IMR-90 (cell line): ENCODE measurements at regions not wholly inside any gene's neighbourhood (a gene's known extent, or its start where the extent isn't known, plus 50 kb on each side); places are given as distances from the start of the nearest gene placed in this dataset.

Source experiments
- ATAC-seq: fragments of 200-7000 bp; cut with Tn5 transposase; 2 replicates; pipeline ENCODE4 v1.9.1; 2020; ENCODE audit warnings: low read depth, mild to moderate bottlenecking, moderate library complexity
- BruUV-seq: library from RNA; stranded (reverse); fragments of 400-500 nt; replicated peaks from 2 replicates; lab custom pipeline; 2021; lab: Mats Ljungman, UMichigan
- CTCF ChIA-PET: fragments of 300-600 bp; formaldehyde crosslinking; extraction: SDS; loops from one replicate; lab custom pipeline; 2021; ENCODE audit warnings: antibody characterized with exemption; lab: Yijun Ruan, JAX
- POLR2A ChIA-PET: fragments of 300-600 bp; sonication (Branson Sonifier 250); formaldehyde crosslinking; loops from one replicate; lab custom pipeline; 2022; ENCODE audit warnings: antibody characterized with exemption; ENCODE audit not compliant: unreplicated experiment; lab: Charles Lee
- DNase-seq: peaks from one replicate; pipeline ENCODE4 v3.0.0; 2013
- H2AFZ ChIP-seq: replicated peaks from 2 replicates; pipeline ENCODE3; 2013; ENCODE audit warnings: low read length, mild to moderate bottlenecking; ENCODE audit not compliant: poor library complexity
- H2AK5ac ChIP-seq: 2 replicates; pipeline ENCODE4 v1.6.1; 2013; ENCODE audit warnings: low read depth, low read length, inconsistent platforms
- H2AK9ac ChIP-seq: replicated peaks from 2 replicates; pipeline ENCODE3; 2013; ENCODE audit warnings: mild to moderate bottlenecking, low read depth, low read length, moderate library complexity; ENCODE audit not compliant: poor library complexity
- H2BK120ac ChIP-seq: 2 replicates; pipeline ENCODE4 v1.6.1; 2013; ENCODE audit warnings: low read depth, low read length, inconsistent platforms
- H2BK15ac ChIP-seq: 3 replicates; pipeline ENCODE4 v1.6.1; 2013; ENCODE audit warnings: low read depth, low read length, inconsistent platforms
- H2BK20ac ChIP-seq: 2 replicates; pipeline ENCODE4 v1.6.1; 2013; ENCODE audit warnings: low read depth, mild to moderate bottlenecking, inconsistent platforms, low read length, moderate library complexity
- H2BK5ac ChIP-seq: 2 replicates; pipeline ENCODE4 v1.6.1; 2013; ENCODE audit warnings: mild to moderate bottlenecking, low read depth, low read length, inconsistent platforms; ENCODE audit not compliant: poor library complexity, severe bottlenecking
- H3K14ac ChIP-seq: replicated peaks from 2 replicates; pipeline ENCODE4 v1.6.1; 2013; ENCODE audit warnings: low read depth, low read length, inconsistent platforms
- H3K18ac ChIP-seq: 2 replicates; pipeline ENCODE4 v1.6.1; 2013; ENCODE audit warnings: low read depth, low read length, control low read depth
- H3K23ac ChIP-seq: 2 replicates; pipeline ENCODE4 v1.6.1; 2013; ENCODE audit warnings: low read depth, low read length, inconsistent platforms
- H3K27ac ChIP-seq: 2 replicates; pipeline ENCODE4 v1.5.1; 2013; ENCODE audit warnings: mild to moderate bottlenecking, control low read depth, low read length; ENCODE audit not compliant: insufficient read depth
- H3K27me3 ChIP-seq: 2 replicates; pipeline ENCODE4 v1.6.1; 2013; ENCODE audit warnings: low read length; ENCODE audit not compliant: control insufficient read depth, insufficient read depth
- H3K36me3 ChIP-seq: 2 replicates; pipeline ENCODE4 v1.6.1; 2013; ENCODE audit warnings: low read length, mixed read lengths; ENCODE audit not compliant: control insufficient read depth, insufficient read depth
- H3K4ac ChIP-seq: 2 replicates; pipeline ENCODE4 v1.6.1; 2013; ENCODE audit warnings: low read depth, low read length, inconsistent platforms
- H3K4me1 ChIP-seq: 2 replicates; pipeline ENCODE4 v1.6.1; 2013; ENCODE audit warnings: low read length, mixed read lengths; ENCODE audit not compliant: control insufficient read depth, insufficient read depth
- H3K4me2 ChIP-seq: 2 replicates; pipeline ENCODE4 v1.6.1; 2013; ENCODE audit warnings: low read depth, mild to moderate bottlenecking, control low read depth, low read length, moderate library complexity
- H3K4me3 ChIP-seq: 2 replicates; pipeline ENCODE4 v1.5.1; 2013; ENCODE audit warnings: low read depth, mild to moderate bottlenecking, control low read depth, low read length, moderate library complexity; ENCODE audit not compliant: insufficient read depth
- H3K56ac ChIP-seq: 2 replicates; pipeline ENCODE4 v1.6.1; 2013; ENCODE audit warnings: low read length, inconsistent platforms; ENCODE audit not compliant: insufficient read depth; ENCODE audit errors: extremely low read depth
- H3K79me1 ChIP-seq, 2 experiments: 2 replicates each; pipeline ENCODE4 v1.6.1; 2013; ENCODE audit warnings: low read length in 2 of 2, inconsistent platforms in 1 of 2, low read depth in 1 of 2
- H3K9ac ChIP-seq: 2 replicates; pipeline ENCODE4 v1.6.1; 2013; ENCODE audit warnings: low read depth, low read length, control low read depth
- H3K9me1 ChIP-seq: 2 replicates; pipeline ENCODE4 v1.6.1; 2013; ENCODE audit warnings: low read length, inconsistent platforms; ENCODE audit not compliant: insufficient read depth
- H3K9me3 ChIP-seq: 2 replicates; pipeline ENCODE4 v1.6.1; 2013; ENCODE audit warnings: low read length; ENCODE audit not compliant: control insufficient read depth, insufficient read depth
- H4K20me1 ChIP-seq: 2 replicates; pipeline ENCODE4 v1.6.1; 2013; ENCODE audit warnings: low read length, inconsistent platforms; ENCODE audit not compliant: insufficient read depth
- H4K5ac ChIP-seq: 2 replicates; pipeline ENCODE4 v1.6.1; 2013; ENCODE audit warnings: mild to moderate bottlenecking, low read depth, low read length, control low read depth
- H4K8ac ChIP-seq, 2 experiments: 2 replicates each; pipeline ENCODE4 v1.6.1; 2013; ENCODE audit warnings: low read depth in 2 of 2, low read length in 2 of 2, control low read depth in 1 of 2, inconsistent platforms in 1 of 2
- H4K91ac ChIP-seq: 2 replicates; pipeline ENCODE4 v1.6.1; 2013; ENCODE audit warnings: low read depth, low read length, inconsistent platforms; ENCODE audit not compliant: insufficient read depth
- MAFK ChIP-seq: IDR thresholded peaks from 2 replicates; pipeline ENCODE4 v1.6.1; 2012; ENCODE audit warnings: low read depth, low read length, improper control_type of control experiment
- RCOR1 ChIP-seq: IDR thresholded peaks from 2 replicates; pipeline ENCODE4 v1.6.1; 2012; ENCODE audit warnings: mild to moderate bottlenecking, low read length, improper control_type of control experiment; ENCODE audit not compliant: insufficient replicate concordance
- WGBS, 2 experiments: methylation state at CpG; one replicate each; pipeline versions ENCODE4 v1.1.5 to v1.1.7; 2013; ENCODE audit warnings: missing lambda C conversion rate in 2 of 2; ENCODE audit not compliant: insufficient read length in 1 of 2; ENCODE audit errors: extremely low coverage in 2 of 2; 5-methylcytosine and 5-hydroxymethylcytosine counted together
- dilution Hi-C: fragments of 300-500 bp; cut with HindIII; formaldehyde crosslinking; loops from one replicate; pipeline ENCODE4 v1.14.3; 2018; ENCODE audit warnings: low sequenced_read_pairs; ENCODE audit not compliant: unreplicated experiment
- in situ Hi-C: fragments of 300-500 bp; cut with MboI; formaldehyde crosslinking; loops from 3 replicates; pipeline ENCODE4 v1.14.3; 2019; ENCODE audit warnings: low sequenced_read_pairs, inconsistent platforms, mixed read lengths
- intact Hi-C: fragments of 100-400 bp; cut with micrococcal nuclease; formaldehyde crosslinking; loops from 2 replicates; pipeline ENCODE4 v1.10.0; 2022

DNA sequence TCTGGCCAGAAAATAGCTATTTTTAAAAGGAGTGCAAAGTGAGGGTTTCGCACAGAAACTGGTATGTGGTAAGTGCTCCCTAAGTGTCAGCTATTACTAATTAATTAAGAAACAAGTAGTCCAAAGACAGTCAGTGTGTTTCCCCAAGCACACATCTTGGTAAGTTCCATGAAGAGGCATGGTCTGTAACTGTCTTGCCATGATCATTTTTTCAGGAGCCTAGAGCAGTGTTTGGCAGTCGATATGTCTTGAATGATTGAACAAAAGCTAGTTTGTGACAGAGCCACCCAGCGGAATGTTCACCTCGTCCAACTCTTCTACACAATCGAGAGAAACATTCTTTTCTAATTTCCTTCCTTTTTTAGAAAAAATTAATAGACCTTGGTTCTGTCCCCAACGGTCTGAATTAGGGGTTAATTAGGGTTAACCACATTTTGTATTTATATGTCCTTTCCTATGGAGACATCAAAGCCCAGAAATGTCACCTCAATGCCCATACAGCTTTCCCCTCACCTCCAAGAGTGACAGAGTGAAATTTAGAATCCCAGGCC is 57.6 kb upstream of the FTH1 start:
- H3K18ac ChIP-seq: peak overlapping the region; percentile 82
- H4K8ac ChIP-seq: no peak overlapping the region; a peak in 1 of 4 replicates
- ATAC-seq (no peak; the same call in 1 of the 2 replicates), DNase-seq (no peak)
- peaks cover 14% of the 10 kb centered on the region for H3K9me3 ChIP-seq
- H4K20me1 ChIP-seq: no peaks in the 10 kb centered on the region
- no peaks in the 10 kb centered on the region for H3K9me1 ChIP-seq
- no peak overlapping the region for H2AFZ ChIP-seq
- H4K91ac ChIP-seq: peak overlapping the region; percentile 19; the same call in 1 of the 2 replicates
- H3K9ac ChIP-seq: no peak overlapping the region
- 0 out of 2 replicates have a peak overlapping the region, but pooled peaks have one; percentile 9 for H3K4ac ChIP-seq
- peaks cover 2% of the 10 kb centered on the region; the same call in 1 of the 2 replicates for H3K27me3 ChIP-seq
- H3K36me3 ChIP-seq: no peaks in the 10 kb centered on the region
- no peaks in the 10 kb centered on the region for H3K79me1 ChIP-seq
- peak overlapping the region; percentile 67; the same call in 1 of the 2 replicates for H4K5ac ChIP-seq
- intact Hi-C loops (loop anchor here (1.0 kb wide), 1 partner anchor 58 kb away; the partner anchor contains the start of gene FTH1), in situ Hi-C loops (loop anchor here (10.0 kb wide), 1 partner anchor 60 kb away; the partner anchor contains the start of gene FTH1), dilution Hi-C loops (no loop called here)
- no TSS peak for BruUV-seq
- peak overlapping the region; percentile 29; the same call in 1 of the 2 replicates for H2BK120ac ChIP-seq
- 0 out of 3 replicates have a peak overlapping the region, but pooled peaks have one; percentile 43 for H2BK15ac ChIP-seq
- TF ChIP-seq MAFK (no peak), RCOR1 (no peak)
- ChIA-PET POLR2A (no interaction called here), CTCF (no interaction called here)
- no peak overlapping the region for H3K4me3 ChIP-seq
- no peak overlapping the region for H2BK5ac ChIP-seq
- 100% methylated on average over 1 of the region's 6 CpGs; no CpG with 5 or more reads in 1 of the 2 experiments for WGBS, 2 experiments
- no peak overlapping the region for H3K56ac ChIP-seq
- no peak overlapping the region for H2AK9ac ChIP-seq
- peak overlapping the region; percentile 47; the same call in 1 of the 2 replicates for H3K4me2 ChIP-seq
- no peak overlapping the region for H3K27ac ChIP-seq
- peak overlapping the region; percentile 51; the same call in 1 of the 2 replicates for H3K14ac ChIP-seq
- peak overlapping the region; percentile 12; the same call in 1 of the 2 replicates for H2BK20ac ChIP-seq
- peak overlapping the region; percentile 62 for H2AK5ac ChIP-seq
- H3K4me1 ChIP-seq: peaks cover 6% of the 10 kb centered on the region; the same call in 1 of the 2 replicates
- H3K23ac ChIP-seq: no peak overlapping the region
